ENCODE measurements at regions not wholly inside any gene's neighbourhood (a gene's known extent, or its start where the extent isn't known, plus 50 kb on each side); places are given as distances from the start of the nearest gene placed in this dataset.

DNA sequence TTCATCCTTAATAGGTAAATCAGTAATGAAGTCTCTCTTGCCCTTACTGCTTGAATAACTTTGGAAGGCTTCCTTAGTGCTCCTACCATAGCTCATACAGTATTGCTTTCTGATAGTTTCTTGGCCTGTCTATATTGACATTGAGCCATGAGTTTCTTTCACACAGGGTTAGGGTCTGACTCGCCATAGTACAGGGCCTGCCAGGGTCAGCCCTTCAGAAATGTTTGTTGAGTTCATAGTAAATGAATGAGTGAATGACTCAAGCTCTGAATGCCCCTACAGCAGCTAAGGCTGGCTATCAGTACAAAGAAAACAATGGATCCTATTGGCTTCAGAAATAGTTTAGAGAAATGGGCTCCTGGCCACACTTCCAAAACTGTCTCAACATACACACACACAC is 65.0 kb upstream of the LRATD1 start:
- no peak overlapping the region for H2AK5ac ChIP-seq (ENCODE audit: low read depth, low read length)
- H3K79me2 ChIP-seq (ENCODE audit: control insufficient read depth in 1 of 2, insufficient read depth in 2 of 2, low read length in 2 of 2): no peaks in the 10 kb centered on the region
- no peak overlapping the region for H3K27ac ChIP-seq (ENCODE audit: low read depth, low read length)
- H3K9ac ChIP-seq (replicated peaks in 1 of 4; ENCODE audit: extremely low read depth in 1 of 4, low read depth in 3 of 4, low read length in 3 of 4): no peak overlapping the region
- no peaks in the 10 kb centered on the region for H3K36me3 ChIP-seq (ENCODE audit: control insufficient read depth in 2 of 4, insufficient read depth in 4 of 4, low read length in 3 of 4)
- no peak overlapping the region for H2BK20ac ChIP-seq (ENCODE audit: low read length)
- 83% methylated on average over 1 of the region's 1 CpG; no CpG with 5 or more reads in 1 of the 2 experiments for WGBS, 2 experiments (ENCODE audit: extremely low coverage in 1 of 2, insufficient coverage in 1 of 2, insufficient read length in 1 of 2, insufficient replicate concordance in 2 of 2, low coverage in 1 of 2, low lambda C conversion rate in 2 of 2, missing lambda C conversion rate in 1 of 2)
- no peak overlapping the region for H3K23ac ChIP-seq (ENCODE audit: insufficient read length)
- H3K79me1 ChIP-seq (ENCODE audit: low read depth, low read length): no peaks in the 10 kb centered on the region
- no peak overlapping the region for H2BK120ac ChIP-seq (replicated peaks; ENCODE audit: low read depth, low read length)
- no peak overlapping the region for H3K14ac ChIP-seq (ENCODE audit: insufficient read length)
- no peaks in the 10 kb centered on the region for H4K20me1 ChIP-seq (replicated peaks in 1 of 2; ENCODE audit: control insufficient read depth in 1 of 2, insufficient read depth in 2 of 2, low read length in 2 of 2)
- no peaks in the 10 kb centered on the region for H3K9me3 ChIP-seq (ENCODE audit: insufficient read depth in 2 of 2, low read depth in 1 of 2, low read length in 1 of 2)
- CTCF ChIA-PET (ENCODE audit: partially characterized antibody): no interaction called here
- no peak overlapping the region for H2BK15ac ChIP-seq (ENCODE audit: low read length)
- no peak overlapping the region for H3K18ac ChIP-seq (ENCODE audit: extremely low read depth, low read length)
- H4K91ac ChIP-seq (replicated peaks; ENCODE audit: insufficient read length, low read length): no peak overlapping the region
- FAIRE-seq (no peak), DNase-seq (ENCODE audit: low read depth in 1 of 2, low spot score in 2 of 2) (no peak)
- no peak overlapping the region for H3K4ac ChIP-seq (replicated peaks; ENCODE audit: insufficient read length, low read depth, low read length)
- H4K5ac ChIP-seq (ENCODE audit: insufficient read length, low read depth, low read length): no peak overlapping the region
- POLR2A ChIA-PET (ENCODE audit: partially characterized antibody): no interaction called here
- no peak overlapping the region for H3K4me2 ChIP-seq (ENCODE audit: insufficient read depth in 1 of 2, low read depth in 2 of 2, low read length in 2 of 2)
- H4K8ac ChIP-seq (ENCODE audit: extremely low read depth, insufficient read depth, low read length): no peak overlapping the region
- H3K27me3 ChIP-seq (replicated peaks in 1 of 4; ENCODE audit: control insufficient read depth in 3 of 4, extremely low read depth in 1 of 4, insufficient read depth in 3 of 4, low read length in 3 of 4): peaks cover 0 to 1% (median 0%) of the 10 kb centered on the region in 4 experiments; a peak in 1 of 7 replicates
- H2BK5ac ChIP-seq (ENCODE audit: low read depth, low read length): no peak overlapping the region
- no peak overlapping the region for H3K4me3 ChIP-seq (ENCODE audit: extremely low read depth in 1 of 4, insufficient read depth in 2 of 4, low read depth in 3 of 4, low read length in 4 of 4)
- no peaks in the 10 kb centered on the region for H3K4me1 ChIP-seq (replicated peaks in 1 of 4; ENCODE audit: control insufficient read depth in 3 of 4, insufficient read depth in 4 of 4, low read length in 3 of 4)
- no peak overlapping the region for H3K56ac ChIP-seq (replicated peaks; ENCODE audit: insufficient read length, low read depth, low read length)
- no peak overlapping the region for H2BK12ac ChIP-seq (ENCODE audit: low read depth, low read length)
- H3K23me2 ChIP-seq (ENCODE audit: low read depth, low read length): no peaks in the 10 kb centered on the region
- no peak overlapping the region for H2AFZ ChIP-seq (ENCODE audit: low read length)
- TF ChIP-seq TAF1 (IDR thresholded peaks at IDR 0.05; ENCODE audit: low read depth, low read length) (no peak), KDM5A (IDR thresholded peaks at IDR 0.05; ENCODE audit: low read length) (no peak), GABPA (IDR thresholded peaks at IDR 0.05; ENCODE audit: borderline replicate concordance, insufficient read depth, low read length) (no peak)

All from H1 (cell line).